ENCODE measurements at regions not wholly inside any gene's neighbourhood (a gene's known extent, or its start where the extent isn't known, plus 50 kb on each side); places are given as distances from the start of the nearest gene placed in this dataset.
A peak's percentile ranks its signal among the peaks of the same experiment; 100 is the strongest.
"Not testable (repeated sequence)": the region's sequence is repeated elsewhere in the genome, so short reads cannot be mapped to it uniquely, and the experiment has no call there.

DNA sequence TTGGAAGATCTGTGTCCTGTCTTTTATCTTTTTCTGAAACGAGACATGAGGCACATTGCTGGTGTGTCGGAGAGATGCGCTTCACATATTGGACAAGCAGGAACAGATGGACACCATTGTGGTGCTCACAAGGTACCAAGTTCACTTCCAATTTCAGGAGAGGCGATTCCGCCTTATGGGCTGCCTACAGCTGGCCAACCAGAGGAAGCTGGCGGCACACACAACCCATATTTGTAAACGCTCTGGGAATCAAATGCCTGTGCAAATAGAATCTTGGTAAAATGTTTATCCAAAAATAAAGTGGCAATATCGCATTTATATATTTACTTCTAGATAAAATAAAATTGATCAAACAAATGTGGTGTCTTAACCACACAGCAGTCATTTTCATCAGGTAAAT lies 337.4 kb downstream of the TCERG1L start:
- Mint-ChIP-seq H3K27me3 (ENCODE audit: low read depth) (no peaks in the 10 kb centered on the region), H3K36me3 (ENCODE audit: low read depth) (no peaks in the 10 kb centered on the region), H3K27ac (ENCODE audit: unreplicated experiment) (no peak overlapping the region), H3K9me3 (peaks cover 11% of the 10 kb centered on the region), H3K4me3 (no peak overlapping the region), H3K4me1 (no peaks in the 10 kb centered on the region)
- TF ChIP-seq, protein P1, sequence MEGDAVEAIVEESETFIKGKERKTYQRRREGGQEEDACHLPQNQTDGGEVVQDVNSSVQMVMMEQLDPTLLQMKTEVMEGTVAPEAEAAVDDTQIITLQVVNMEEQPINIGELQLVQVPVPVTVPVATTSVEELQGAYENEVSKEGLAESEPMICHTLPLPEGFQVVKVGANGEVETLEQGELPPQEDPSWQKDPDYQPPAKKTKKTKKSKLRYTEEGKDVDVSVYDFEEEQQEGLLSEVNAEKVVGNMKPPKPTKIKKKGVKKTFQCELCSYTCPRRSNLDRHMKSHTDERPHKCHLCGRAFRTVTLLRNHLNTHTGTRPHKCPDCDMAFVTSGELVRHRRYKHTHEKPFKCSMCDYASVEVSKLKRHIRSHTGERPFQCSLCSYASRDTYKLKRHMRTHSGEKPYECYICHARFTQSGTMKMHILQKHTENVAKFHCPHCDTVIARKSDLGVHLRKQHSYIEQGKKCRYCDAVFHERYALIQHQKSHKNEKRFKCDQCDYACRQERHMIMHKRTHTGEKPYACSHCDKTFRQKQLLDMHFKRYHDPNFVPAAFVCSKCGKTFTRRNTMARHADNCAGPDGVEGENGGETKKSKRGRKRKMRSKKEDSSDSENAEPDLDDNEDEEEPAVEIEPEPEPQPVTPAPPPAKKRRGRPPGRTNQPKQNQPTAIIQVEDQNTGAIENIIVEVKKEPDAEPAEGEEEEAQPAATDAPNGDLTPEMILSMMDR (conservative IDR thresholded peaks at IDR 0.05), result no peak
- no peak for DNase-seq (ENCODE audit: low read depth, low spot score)

DNA sequence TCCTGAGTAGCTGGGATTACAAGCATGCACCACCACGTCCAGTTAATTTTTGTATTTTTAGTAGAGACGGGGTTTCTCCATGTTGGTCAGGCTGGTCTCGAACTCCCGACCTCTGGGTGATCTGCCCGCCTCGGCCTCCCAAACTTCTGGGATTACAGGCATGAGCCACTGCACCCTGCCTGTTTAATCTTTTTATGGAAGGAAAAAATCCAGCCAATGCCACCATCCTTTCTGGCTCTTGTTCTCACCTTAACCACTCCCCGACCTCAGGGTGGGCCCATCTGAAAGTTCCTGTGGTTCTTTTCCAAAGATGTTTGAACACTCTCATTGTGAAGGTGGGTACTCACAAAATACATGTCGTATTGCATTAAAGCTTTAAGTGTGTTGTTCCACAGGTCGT lies 336.2 kb downstream of the TCERG1L start:
- not testable (repeated sequence) for H3K27ac Mint-ChIP-seq (ENCODE audit: unreplicated experiment); H3K4me3 Mint-ChIP-seq; H3K36me3 Mint-ChIP-seq (ENCODE audit: low read depth); H3K27me3 Mint-ChIP-seq (ENCODE audit: low read depth); H3K4me1 Mint-ChIP-seq; DNase-seq (ENCODE audit: low read depth, low spot score)
- peaks cover 11% of the 10 kb centered on the region for H3K9me3 Mint-ChIP-seq

DNA sequence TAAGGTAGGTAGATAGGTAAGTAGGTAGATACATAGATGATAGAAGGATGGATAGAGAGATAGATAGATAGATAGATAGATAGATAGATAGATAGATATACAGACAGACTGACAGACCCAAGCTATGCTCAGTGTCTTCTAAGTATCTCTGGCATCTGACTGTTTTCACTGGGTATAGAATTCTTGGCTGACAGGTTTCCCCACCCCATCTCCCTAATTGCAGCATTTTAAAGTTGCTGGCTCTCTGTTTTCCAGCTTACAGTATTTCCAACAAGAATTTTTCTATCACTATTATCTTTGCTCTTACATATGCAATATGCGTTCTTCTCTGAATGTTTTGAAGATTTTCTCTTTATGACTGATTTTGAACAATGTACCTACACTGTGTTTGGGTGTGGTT lies 328.7 kb downstream of the TCERG1L start:
- Mint-ChIP-seq H3K4me3 (no peak overlapping the region), H3K27ac (ENCODE audit: unreplicated experiment) (no peak overlapping the region), H3K9me3 (peaks cover 6% of the 10 kb centered on the region), H3K4me1 (peaks cover 5% of the 10 kb centered on the region), H3K27me3 (ENCODE audit: low read depth) (peaks cover 6% of the 10 kb centered on the region), H3K36me3 (ENCODE audit: low read depth) (peaks cover 2% of the 10 kb centered on the region)
- no peak for DNase-seq (ENCODE audit: low read depth, low spot score)
- TF ChIP-seq, protein P1 (conservative IDR thresholded peaks at IDR 0.05), result no peak

DNA sequence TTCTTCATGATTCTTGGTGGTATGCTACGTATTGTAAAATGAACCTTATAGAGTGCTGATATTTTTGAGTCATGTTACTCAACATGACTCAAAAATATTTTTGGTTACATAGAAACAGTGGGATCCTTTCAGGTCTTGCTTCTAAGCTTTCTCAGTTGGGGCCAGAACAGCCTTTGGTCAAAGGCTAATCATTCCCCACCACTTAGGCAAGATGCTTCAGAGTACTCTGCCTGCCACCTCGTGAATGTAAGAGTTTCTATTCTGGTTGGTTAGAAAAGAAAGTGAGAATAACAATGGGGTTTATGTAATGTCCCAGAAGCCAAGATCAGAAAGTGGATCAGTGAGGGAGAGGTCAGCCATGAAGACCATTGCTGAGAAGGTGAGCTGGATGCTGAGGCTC lies 327.8 kb downstream of the TCERG1L start:
- Mint-ChIP-seq H3K9me3 (peaks cover 4% of the 10 kb centered on the region), H3K27me3 (ENCODE audit: low read depth) (peaks cover 6% of the 10 kb centered on the region), H3K4me3 (no peak overlapping the region), H3K36me3 (ENCODE audit: low read depth) (peaks cover 2% of the 10 kb centered on the region), H3K4me1 (peaks cover 5% of the 10 kb centered on the region), H3K27ac (ENCODE audit: unreplicated experiment) (no peak overlapping the region)
- TF ChIP-seq, protein P1 (conservative IDR thresholded peaks at IDR 0.05), result no peak
- no peak for DNase-seq (ENCODE audit: low read depth, low spot score)

DNA sequence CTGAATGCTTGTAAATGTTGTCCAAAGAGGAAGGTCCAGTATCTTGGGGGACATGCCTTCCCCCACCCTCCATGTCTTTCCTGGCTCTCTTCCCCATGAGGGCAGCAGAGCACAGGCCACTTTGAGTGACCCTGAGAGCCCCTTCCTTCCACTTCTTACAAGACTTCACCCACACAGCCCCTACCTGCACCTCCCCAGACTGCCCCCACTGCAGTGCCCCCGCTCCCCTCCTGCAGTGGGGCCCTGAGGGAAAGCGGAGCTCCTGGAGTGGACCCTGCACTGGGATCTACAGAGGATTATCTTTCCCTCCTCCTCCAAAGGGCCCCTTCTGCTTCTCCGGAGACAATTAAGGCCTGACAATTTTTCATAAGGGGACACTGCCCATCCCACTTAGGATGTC lies 326.8 kb downstream of the TCERG1L start:
- H3K27ac Mint-ChIP-seq (ENCODE audit: unreplicated experiment), result peak overlapping the region; percentile 78
- peaks cover 2% of the 10 kb centered on the region for H3K36me3 Mint-ChIP-seq (ENCODE audit: low read depth)
- H3K27me3 Mint-ChIP-seq (ENCODE audit: low read depth), result peaks cover 4% of the 10 kb centered on the region
- peaks cover 5% of the 10 kb centered on the region for H3K4me1 Mint-ChIP-seq
- no peak for DNase-seq (ENCODE audit: low read depth, low spot score)
- TF ChIP-seq, protein P1 (conservative IDR thresholded peaks at IDR 0.05), result no peak
- H3K4me3 Mint-ChIP-seq, result no peak overlapping the region
- peaks cover 4% of the 10 kb centered on the region for H3K9me3 Mint-ChIP-seq

DNA sequence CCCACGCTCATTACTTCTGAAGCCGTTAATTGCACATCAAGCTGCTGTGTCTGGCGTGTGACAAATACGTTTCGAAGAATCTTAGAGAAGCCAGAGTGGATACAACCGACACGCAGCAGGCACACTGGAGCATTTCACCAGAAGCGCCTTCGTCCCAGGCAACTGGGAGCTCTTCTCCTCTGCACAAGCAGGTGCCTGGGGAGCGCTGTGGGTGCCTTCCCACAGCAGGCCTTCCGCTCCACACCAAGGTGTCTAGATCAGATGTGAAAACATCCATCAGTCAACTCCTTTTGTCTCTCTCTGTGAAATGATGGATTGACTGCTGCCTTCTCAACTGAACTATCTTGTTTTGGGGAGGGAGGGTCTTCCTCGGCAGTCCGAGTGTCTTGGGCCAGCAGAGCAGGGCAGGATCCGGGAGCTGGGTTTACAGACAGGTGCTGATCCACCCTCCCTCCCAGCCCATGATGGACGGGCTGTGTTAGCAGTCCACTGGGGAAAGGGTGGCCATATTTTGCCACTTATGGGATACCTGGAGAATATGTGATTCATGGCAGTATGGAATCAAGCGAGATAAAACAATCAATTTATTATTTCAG lies 326.3 kb downstream of the TCERG1L start:
- Mint-ChIP-seq H3K4me3 (no peak overlapping the region), H3K36me3 (ENCODE audit: low read depth) (peaks cover 2% of the 10 kb centered on the region), H3K27me3 (ENCODE audit: low read depth) (peaks cover 2% of the 10 kb centered on the region), H3K4me1 (peaks cover 5% of the 10 kb centered on the region), H3K27ac (ENCODE audit: unreplicated experiment) (peak overlapping the region; percentile 78), H3K9me3 (peaks cover 4% of the 10 kb centered on the region)
- no peak for DNase-seq (ENCODE audit: low read depth, low spot score)
- TF ChIP-seq, protein P1 (conservative IDR thresholded peaks at IDR 0.05), result no peak

Data from neural crest cell (in vitro differentiated cells).